HEK293 (cell line): ENCODE measurements at regions not wholly inside any gene's neighbourhood (a gene's known extent, or its start where the extent isn't known, plus 50 kb on each side); places are given as distances from the start of the nearest gene placed in this dataset.

Experiments used
- ZBTB44 ChIP-seq: fragments of 450-650 bp; IDR thresholded peaks from 2 replicates; pipeline ENCODE4 v1.5.1; 2018; ENCODE audit warnings: missing biosample characterization, mild to moderate bottlenecking, missing genetic modification characterization
- ZEB2 ChIP-seq: fragments of 450-650 bp; formaldehyde crosslinking; IDR thresholded peaks from 2 replicates; pipeline ENCODE4 v1.5.1; 2016; ENCODE audit warnings: missing biosample characterization, missing genetic modification characterization
- ZNF266 ChIP-seq: fragments of 450-650 bp; formaldehyde crosslinking; IDR thresholded peaks from 2 replicates; pipeline ENCODE4 v1.5.1; 2016; ENCODE audit warnings: missing biosample characterization, missing genetic modification characterization, low read depth
- ZNF274 ChIP-seq, 2 experiments: fragments of 200-500 bp in 1 of 2; fragments of 450-650 bp in 1 of 2; sonication (Bioruptor generic) in 1 of 2; formaldehyde crosslinking in 1 of 2; IDR thresholded peaks; 2 replicates each; pipeline versions ENCODE4 v1.5.1 to v1.6.1; 2014 to 2016; ENCODE audit warnings: borderline replicate concordance in 1 of 2, inconsistent platforms in 1 of 2, low read length in 1 of 2, missing biosample characterization in 1 of 2, missing genetic modification characterization in 1 of 2
- ZNF561 ChIP-seq: fragments of 450-650 bp; IDR thresholded peaks from 2 replicates; pipeline ENCODE4 v1.5.1; 2018; ENCODE audit warnings: missing biosample characterization, missing genetic modification characterization, borderline replicate concordance
- ZNF660 ChIP-seq: fragments of 450-650 bp; IDR thresholded peaks from 2 replicates; pipeline ENCODE4 v1.5.1; 2018; ENCODE audit warnings: missing biosample characterization, mild to moderate bottlenecking, missing genetic modification characterization
- TF ChIP-seq, protein P1 (sequence below): fragments of 450-650 bp; formaldehyde crosslinking; IDR thresholded peaks from 2 replicates; pipeline ENCODE4 v1.5.1; 2016; ENCODE audit warnings: missing biosample characterization, missing genetic modification characterization, low read depth

- TF ChIP-seq ZBTB44 (tag by site-specific recombination) (no peak), ZEB2 (tag by site-specific recombination) (no peak), ZNF266 (tag by site-specific recombination) (no peak), ZNF660 (no peak), ZNF561 (tag by site-specific recombination) (no peak), ZNF274 (IDR thresholded peaks at IDR 0.05; ENCODE audit: low read length) (no peak), ZNF274 (tag by site-specific recombination; IDR thresholded peaks at IDR 0.05; ENCODE audit: borderline replicate concordance) (no peak)
- TF ChIP-seq, protein P1, sequence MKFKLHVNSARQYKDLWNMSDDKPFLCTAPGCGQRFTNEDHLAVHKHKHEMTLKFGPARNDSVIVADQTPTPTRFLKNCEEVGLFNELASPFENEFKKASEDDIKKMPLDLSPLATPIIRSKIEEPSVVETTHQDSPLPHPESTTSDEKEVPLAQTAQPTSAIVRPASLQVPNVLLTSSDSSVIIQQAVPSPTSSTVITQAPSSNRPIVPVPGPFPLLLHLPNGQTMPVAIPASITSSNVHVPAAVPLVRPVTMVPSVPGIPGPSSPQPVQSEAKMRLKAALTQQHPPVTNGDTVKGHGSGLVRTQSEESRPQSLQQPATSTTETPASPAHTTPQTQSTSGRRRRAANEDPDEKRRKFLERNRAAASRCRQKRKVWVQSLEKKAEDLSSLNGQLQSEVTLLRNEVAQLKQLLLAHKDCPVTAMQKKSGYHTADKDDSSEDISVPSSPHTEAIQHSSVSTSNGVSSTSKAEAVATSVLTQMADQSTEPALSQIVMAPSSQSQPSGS (tag by site-specific recombination) = no peak
These were observed 75.0 kb upstream of the CTBP2 start for GRCh38 chr10:125235093-125236069.
